ENCODE measurements at regions not wholly inside any gene's neighbourhood (a gene's known extent, or its start where the extent isn't known, plus 50 kb on each side); places are given as distances from the start of the nearest gene placed in this dataset.

DNA sequence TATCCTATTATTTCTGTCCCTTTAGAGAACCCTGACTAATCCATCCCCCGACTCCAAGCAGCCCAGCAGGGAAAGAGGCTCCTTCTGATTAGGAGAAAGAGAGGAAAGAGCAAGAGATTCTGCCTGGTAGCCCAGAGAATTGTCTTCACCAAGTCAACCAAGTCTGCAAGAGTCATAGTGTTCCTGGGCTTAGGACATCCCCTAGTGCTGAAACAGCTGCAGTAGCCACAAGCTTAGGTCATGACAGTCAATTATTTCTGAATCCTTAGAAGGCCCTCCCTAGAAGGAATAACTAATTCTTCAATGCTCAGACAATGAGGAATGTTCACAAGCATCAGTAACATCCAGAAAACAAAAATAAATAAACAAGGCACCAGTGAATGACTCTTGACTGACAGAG is 480.3 kb upstream of the GRIA3 start:
- H3K27me3 Mint-ChIP-seq (ENCODE audit: low read depth) = no peaks in the 10 kb centered on the region
- no peak for DNase-seq (ENCODE audit: low spot score)
- no peak overlapping the region for H3K27ac Mint-ChIP-seq (ENCODE audit: unreplicated experiment)
- no peaks in the 10 kb centered on the region for H3K36me3 Mint-ChIP-seq (ENCODE audit: low read depth)
- TF ChIP-seq CTCF (IDR thresholded peaks at IDR 0.05) = no peak
- H3K9me3 Mint-ChIP-seq (ENCODE audit: low read depth) = peaks cover 56% of the 10 kb centered on the region
- H3K4me3 Mint-ChIP-seq (ENCODE audit: unreplicated experiment) = no peak overlapping the region
- no peaks in the 10 kb centered on the region for H3K4me1 Mint-ChIP-seq (ENCODE audit: low read depth)

DNA sequence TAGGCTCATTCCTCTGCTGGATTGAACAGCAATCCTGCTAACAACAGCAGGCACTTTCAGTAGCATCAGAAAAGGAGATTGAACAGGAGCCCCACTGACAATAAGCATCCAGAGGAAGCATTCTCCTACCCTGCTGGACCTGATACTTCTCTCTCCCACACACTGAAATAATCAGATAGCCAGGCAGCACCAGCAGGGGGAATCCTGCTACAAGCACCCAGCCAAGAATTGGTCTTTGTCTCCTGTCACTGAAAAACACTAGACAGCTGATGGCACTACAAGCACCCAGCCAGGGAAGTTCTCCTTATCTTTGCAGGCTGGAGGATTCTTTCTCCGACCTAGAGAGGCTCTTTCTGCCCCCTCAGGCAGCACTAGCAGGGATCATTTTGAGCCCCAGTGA is 444.3 kb upstream of the GRIA3 start:
- H3K9me3 Mint-ChIP-seq (ENCODE audit: low read depth) = peaks cover 24% of the 10 kb centered on the region
- no peak for TF ChIP-seq CTCF (IDR thresholded peaks at IDR 0.05)

GRCh38 chrX:122770581-122770980 is 413.5 kb upstream of the GRIA3 start:
- H3K27ac Mint-ChIP-seq (ENCODE audit: unreplicated experiment) = no peak overlapping the region
- no peak overlapping the region for H3K4me3 Mint-ChIP-seq (ENCODE audit: unreplicated experiment)
- H3K36me3 Mint-ChIP-seq (ENCODE audit: low read depth) = no peaks in the 10 kb centered on the region
- H3K9me3 Mint-ChIP-seq (ENCODE audit: low read depth) = peaks cover 45% of the 10 kb centered on the region
- no peaks in the 10 kb centered on the region for H3K27me3 Mint-ChIP-seq (ENCODE audit: low read depth)
- no peak for TF ChIP-seq CTCF (IDR thresholded peaks at IDR 0.05)
- no peak for DNase-seq (ENCODE audit: low spot score)
- H3K4me1 Mint-ChIP-seq (ENCODE audit: low read depth) = no peaks in the 10 kb centered on the region

More for the DNA sequence above, 444.3 kb upstream of the GRIA3 start:
- Mint-ChIP-seq H3K27me3 (ENCODE audit: low read depth) (no peaks in the 10 kb centered on the region), H3K4me1 (ENCODE audit: low read depth) (no peaks in the 10 kb centered on the region), H3K27ac (ENCODE audit: unreplicated experiment) (no peak overlapping the region), H3K36me3 (ENCODE audit: low read depth) (no peaks in the 10 kb centered on the region), H3K4me3 (ENCODE audit: unreplicated experiment) (no peak overlapping the region)
- DNase-seq (ENCODE audit: low spot score) = no peak

GRCh38 chrX:122771933-122772332 is 412.1 kb upstream of the GRIA3 start:
- Mint-ChIP-seq H3K4me1 (ENCODE audit: low read depth) (no peaks in the 10 kb centered on the region), H3K36me3 (ENCODE audit: low read depth) (no peaks in the 10 kb centered on the region), H3K27ac (ENCODE audit: unreplicated experiment) (no peak overlapping the region), H3K4me3 (ENCODE audit: unreplicated experiment) (no peak overlapping the region), H3K27me3 (ENCODE audit: low read depth) (no peaks in the 10 kb centered on the region), H3K9me3 (ENCODE audit: low read depth) (peaks cover 48% of the 10 kb centered on the region)
- no peak for DNase-seq (ENCODE audit: low spot score)
- no peak for TF ChIP-seq CTCF (IDR thresholded peaks at IDR 0.05)

DNA sequence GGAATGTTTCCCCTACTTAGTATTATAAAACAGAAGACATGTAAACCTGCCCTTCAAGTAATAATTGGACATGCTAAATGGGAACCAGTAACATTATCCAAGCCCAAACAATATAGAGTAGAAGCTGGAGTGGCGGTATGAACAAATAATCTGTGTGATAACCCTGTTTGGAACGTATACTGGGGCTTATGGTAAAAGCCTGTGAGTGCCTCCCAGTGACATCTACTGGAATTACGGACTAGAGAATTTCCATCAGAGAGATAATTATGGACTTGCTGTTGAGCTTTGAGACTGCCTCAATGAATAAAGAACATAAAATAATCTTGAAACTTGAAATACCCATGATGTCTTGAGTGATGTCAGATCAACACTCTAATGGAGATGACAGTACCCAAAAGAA is 406.3 kb upstream of the GRIA3 start:
- Mint-ChIP-seq H3K27me3 (ENCODE audit: low read depth) (no peaks in the 10 kb centered on the region), H3K4me3 (ENCODE audit: unreplicated experiment) (no peak overlapping the region), H3K36me3 (ENCODE audit: low read depth) (no peaks in the 10 kb centered on the region), H3K27ac (ENCODE audit: unreplicated experiment) (no peak overlapping the region), H3K9me3 (ENCODE audit: low read depth) (peaks cover 36% of the 10 kb centered on the region), H3K4me1 (ENCODE audit: low read depth) (no peaks in the 10 kb centered on the region)
- no peak for TF ChIP-seq CTCF (IDR thresholded peaks at IDR 0.05)
- no peak for DNase-seq (ENCODE audit: low spot score)
